K562 (cell line): ENCODE measurements at regions not wholly inside any gene's neighbourhood (a gene's known extent, or its start where the extent isn't known, plus 50 kb on each side); places are given as distances from the start of the nearest gene placed in this dataset.

ENCODE experiments used
- EZH2 ChIP-seq: IDR thresholded peaks from 2 replicates; pipeline ENCODE4 v1.6.1; 2012; ENCODE audit warnings: low read depth, mild to moderate bottlenecking, inconsistent platforms, low read length, borderline replicate concordance
- FOXA1 ChIP-seq: fragments of 450-650 bp; IDR thresholded peaks from 2 replicates; pipeline ENCODE4 v1.6.1; 2016; ENCODE audit warnings: mild to moderate bottlenecking, borderline replicate concordance
- FOXK1 ChIP-seq: sonication (generic); formaldehyde crosslinking; IDR thresholded peaks from 2 replicates; pipeline ENCODE4 v1.8.0; 2022; ENCODE audit warnings: missing genetic modification reagents, mild to moderate bottlenecking, borderline replicate concordance
- FOXM1 ChIP-seq, 2 experiments: fragments of 450-650 bp in 1 of 2; sonication (generic) in 1 of 2; formaldehyde crosslinking in 1 of 2; IDR thresholded peaks; 2 replicates each; pipeline versions ENCODE4 v1.6.1 to v1.9.0; 2017 to 2022; ENCODE audit warnings: low read depth in 2 of 2, mild to moderate bottlenecking in 2 of 2, missing genetic modification reagents in 1 of 2, moderate library complexity in 1 of 2
- PHTF2 ChIP-seq: fragments of 250-450 bp; sonication (Bioruptor Pico); IDR thresholded peaks from 2 replicates; pipeline ENCODE4 v1.5.0; 2021; ENCODE audit warnings: mild to moderate bottlenecking
- POLR3G ChIP-seq: IDR thresholded peaks from 2 replicates; pipeline ENCODE4 v1.6.1; 2011; ENCODE audit not compliant: insufficient read length, insufficient replicate concordance; ENCODE audit errors: extremely low read depth
- RUNX1 ChIP-seq: sonication (generic); IDR thresholded peaks from 2 replicates; pipeline ENCODE4 v1.6.1; 2016; ENCODE audit warnings: antibody characterized with exemption, low read depth
- ZKSCAN1 ChIP-seq: fragments of 150-350 bp; IDR thresholded peaks from 2 replicates; pipeline ENCODE4 v1.6.1; 2016; ENCODE audit warnings: low read depth, low read length
- ZNF12 ChIP-seq: sonication (generic); formaldehyde crosslinking; IDR thresholded peaks from 2 replicates; pipeline ENCODE4 v1.4.0; 2020; ENCODE audit warnings: mild to moderate bottlenecking, missing genetic modification reagents
- ZNF436 ChIP-seq: fragments of 250-450, 450-650 bp; sonication (Bioruptor Pico); formaldehyde crosslinking; IDR thresholded peaks from 2 replicates; pipeline ENCODE4 v1.7.0; 2020; ENCODE audit warnings: mild to moderate bottlenecking
- TF ChIP-seq, protein P1 (sequence below): fragments of 450-650 bp; IDR thresholded peaks from 2 replicates; pipeline ENCODE4 v1.6.1; 2016
- TF ChIP-seq, protein P2 (sequence below): fragments of 250-450 bp; sonication (Bioruptor Pico); IDR thresholded peaks from 2 replicates; pipeline ENCODE4 v1.5.0; 2021
- TF ChIP-seq, protein P3 (sequence below), 2 experiments: fragments of 450-650 bp; conservative IDR thresholded peaks; 2 replicates each; pipeline ENCODE4 v1.6.1; 2017; ENCODE audit warnings: mild to moderate bottlenecking in 2 of 2, moderate library complexity in 2 of 2

GRCh38 chr2:208708486-208708885, 301.9 kb downstream of the PTH2R start (continued):
- TF ChIP-seq, protein P1, sequence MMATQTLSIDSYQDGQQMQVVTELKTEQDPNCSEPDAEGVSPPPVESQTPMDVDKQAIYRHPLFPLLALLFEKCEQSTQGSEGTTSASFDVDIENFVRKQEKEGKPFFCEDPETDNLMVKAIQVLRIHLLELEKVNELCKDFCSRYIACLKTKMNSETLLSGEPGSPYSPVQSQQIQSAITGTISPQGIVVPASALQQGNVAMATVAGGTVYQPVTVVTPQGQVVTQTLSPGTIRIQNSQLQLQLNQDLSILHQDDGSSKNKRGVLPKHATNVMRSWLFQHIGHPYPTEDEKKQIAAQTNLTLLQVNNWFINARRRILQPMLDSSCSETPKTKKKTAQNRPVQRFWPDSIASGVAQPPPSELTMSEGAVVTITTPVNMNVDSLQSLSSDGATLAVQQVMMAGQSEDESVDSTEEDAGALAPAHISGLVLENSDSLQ = no peak
- TF ChIP-seq, protein P2, sequence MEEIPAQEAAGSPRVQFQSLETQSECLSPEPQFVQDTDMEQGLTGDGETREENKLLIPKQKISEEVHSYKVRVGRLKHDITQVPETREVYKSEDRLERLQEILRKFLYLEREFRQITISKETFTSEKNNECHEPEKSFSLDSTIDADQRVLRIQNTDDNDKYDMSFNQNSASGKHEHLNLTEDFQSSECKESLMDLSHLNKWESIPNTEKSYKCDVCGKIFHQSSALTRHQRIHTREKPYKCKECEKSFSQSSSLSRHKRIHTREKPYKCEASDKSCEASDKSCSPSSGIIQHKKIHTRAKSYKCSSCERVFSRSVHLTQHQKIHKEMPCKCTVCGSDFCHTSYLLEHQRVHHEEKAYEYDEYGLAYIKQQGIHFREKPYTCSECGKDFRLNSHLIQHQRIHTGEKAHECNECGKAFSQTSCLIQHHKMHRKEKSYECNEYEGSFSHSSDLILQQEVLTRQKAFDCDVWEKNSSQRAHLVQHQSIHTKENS = no peak
- TF ChIP-seq RUNX1 (no peak), FOXK1 (CRISPR knock-in tag) (no peak), POLR3G (no peak), FOXM1 (IDR thresholded peaks at IDR 0.05; ENCODE audit: low read depth) (no peak), FOXM1 (CRISPR knock-in tag; IDR thresholded peaks at IDR 0.05; ENCODE audit: low read depth) (no peak), ZNF436 (CRISPR knock-in tag) (no peak), EZH2 (no peak), FOXA1 (no peak), ZNF12 (CRISPR knock-in tag) (no peak), ZKSCAN1 (no peak), PHTF2 (CRISPR knock-in tag) (no peak)
- TF ChIP-seq, protein P3, sequence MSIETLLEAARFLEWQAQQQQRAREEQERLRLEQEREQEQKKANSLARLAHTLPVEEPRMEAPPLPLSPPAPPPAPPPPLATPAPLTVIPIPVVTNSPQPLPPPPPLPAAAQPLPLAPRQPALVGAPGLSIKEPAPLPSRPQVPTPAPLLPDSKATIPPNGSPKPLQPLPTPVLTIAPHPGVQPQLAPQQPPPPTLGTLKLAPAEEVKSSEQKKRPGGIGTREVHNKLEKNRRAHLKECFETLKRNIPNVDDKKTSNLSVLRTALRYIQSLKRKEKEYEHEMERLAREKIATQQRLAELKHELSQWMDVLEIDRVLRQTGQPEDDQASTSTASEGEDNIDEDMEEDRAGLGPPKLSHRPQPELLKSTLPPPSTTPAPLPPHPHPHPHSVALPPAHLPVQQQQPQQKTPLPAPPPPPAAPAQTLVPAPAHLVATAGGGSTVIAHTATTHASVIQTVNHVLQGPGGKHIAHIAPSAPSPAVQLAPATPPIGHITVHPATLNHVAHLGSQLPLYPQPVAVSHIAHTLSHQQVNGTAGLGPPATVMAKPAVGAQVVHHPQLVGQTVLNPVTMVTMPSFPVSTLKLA (conservative IDR thresholded peaks at IDR 0.05) = no peak
